ENCODE measurements at regions not wholly inside any gene's neighbourhood (a gene's known extent, or its start where the extent isn't known, plus 50 kb on each side); places are given as distances from the start of the nearest gene placed in this dataset.

- TF ChIP-seq CTCF (conservative IDR thresholded peaks at IDR 0.05; ENCODE audit: low read length) (no peak), EZH2phosphoT487 (IDR thresholded peaks at IDR 0.05; ENCODE audit: borderline replicate concordance, low read depth, low read length) (no peak)
Observed at GRCh38 chr11:11141065-11141464, 212.0 kb downstream of the CSNK2A3 start.

Data from OCI-LY7 (cell line).